Kidney (tissue), 13 donors: ENCODE measurements at regions not wholly inside any gene's neighbourhood (a gene's known extent, or its start where the extent isn't known, plus 50 kb on each side); places are given as distances from the start of the nearest gene placed in this dataset.

Source experiments
- DNase-seq, 5 donors: peaks; one replicate each; pipeline ENCODE4 v3.0.0-alpha.2; 2013 to 2020
- FAIRE-seq: peaks from 2 replicates; lab custom pipeline; 2012; peaks lifted over from hg19 to GRCh38; lab: Jason Lieb, UNC
- H3K27ac ChIP-seq, 2 donors: one replicate each; pipeline ENCODE4 v1.7.0; 2013; ENCODE audit warnings: low read depth in 2 of 2, low read length in 2 of 2, inconsistent platforms in 1 of 2
- H3K27me3 ChIP-seq: one replicate; pipeline ENCODE4 v1.7.1; 2013; ENCODE audit warnings: low read length, inconsistent platforms; ENCODE audit not compliant: control insufficient read depth, insufficient read depth
- H3K36me3 ChIP-seq, 3 donors: one replicate each; pipeline versions ENCODE4 v1.7.0 to v1.7.1; 2013; ENCODE audit warnings: low read length in 3 of 3, control low read depth in 1 of 3, inconsistent platforms in 1 of 3; ENCODE audit not compliant: insufficient read depth in 3 of 3, control insufficient read depth in 2 of 3
- H3K4me1 ChIP-seq, 3 donors: one replicate each; pipeline versions ENCODE4 v1.7.0 to v1.7.1; 2013; ENCODE audit warnings: low read length in 3 of 3, inconsistent platforms in 1 of 3, low read depth in 1 of 3; ENCODE audit not compliant: control insufficient read depth in 2 of 3, insufficient read depth in 2 of 3
- H3K4me3 ChIP-seq, 3 donors: one replicate each; pipeline versions ENCODE4 v1.7.0 to v1.8.1; 2013; ENCODE audit warnings: low read length in 3 of 3, control low read depth in 1 of 3, inconsistent platforms in 1 of 3
- H3K9ac ChIP-seq, 3 donors: one replicate each; pipeline versions ENCODE4 v1.7.0 to v1.7.1; 2013; ENCODE audit warnings: low read length in 3 of 3, control low read depth in 1 of 3, inconsistent platforms in 1 of 3
- H3K9me3 ChIP-seq, 3 donors: one replicate each; pipeline versions ENCODE4 v1.7.0 to v1.7.1; 2013; ENCODE audit warnings: low read length in 3 of 3, control low read depth in 1 of 3, inconsistent platforms in 1 of 3; ENCODE audit not compliant: control insufficient read depth in 2 of 3, insufficient read depth in 1 of 3
- intact Hi-C: fragments of 100-400 bp; cut with DNase I; formaldehyde crosslinking; loops from one replicate; pipeline ENCODE4 v1.11.1; 2022
- TF ChIP-seq, protein P1 (sequence below): IDR thresholded peaks from 3 replicates; pipeline ENCODE4 v1.5.1; 2012; ENCODE audit warnings: mild to moderate bottlenecking, moderate library complexity, borderline replicate concordance; ENCODE audit not compliant: insufficient read depth; ENCODE audit errors: extremely low read depth
- donor health status: control.
- donor health status: control.
- donor health status: control.
- donor health status: control.
- donor health status: control.
- donor health status: DM: yes; HTN: yes; CAD: no.
- donor health status: Normal renal cell carcinoma (clear cell type).

DNA sequence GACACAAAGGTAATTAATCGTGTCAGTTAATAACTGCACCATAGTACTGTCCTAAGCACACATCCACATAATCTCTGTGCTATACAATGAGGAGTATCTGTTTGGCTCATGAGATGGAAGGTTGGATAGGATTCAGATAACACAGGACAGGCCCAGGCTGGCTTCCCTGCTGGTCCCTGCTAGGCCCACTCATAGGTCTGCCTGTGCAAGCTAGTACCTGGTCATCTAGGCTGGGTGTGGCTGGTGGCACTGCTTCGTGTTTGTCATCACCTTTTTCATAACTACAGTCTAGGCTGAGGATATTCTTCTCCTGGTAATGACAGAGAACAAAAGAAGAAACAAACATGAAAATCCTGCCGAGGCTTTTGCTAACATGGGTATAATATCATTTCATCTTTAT, 392.8 kb downstream of the TRIB2 start:
- H3K27ac ChIP-seq: no peak overlapping the region
- no peak overlapping the region for H3K9ac ChIP-seq
- FAIRE-seq: no peak
- TF ChIP-seq, protein P1, sequence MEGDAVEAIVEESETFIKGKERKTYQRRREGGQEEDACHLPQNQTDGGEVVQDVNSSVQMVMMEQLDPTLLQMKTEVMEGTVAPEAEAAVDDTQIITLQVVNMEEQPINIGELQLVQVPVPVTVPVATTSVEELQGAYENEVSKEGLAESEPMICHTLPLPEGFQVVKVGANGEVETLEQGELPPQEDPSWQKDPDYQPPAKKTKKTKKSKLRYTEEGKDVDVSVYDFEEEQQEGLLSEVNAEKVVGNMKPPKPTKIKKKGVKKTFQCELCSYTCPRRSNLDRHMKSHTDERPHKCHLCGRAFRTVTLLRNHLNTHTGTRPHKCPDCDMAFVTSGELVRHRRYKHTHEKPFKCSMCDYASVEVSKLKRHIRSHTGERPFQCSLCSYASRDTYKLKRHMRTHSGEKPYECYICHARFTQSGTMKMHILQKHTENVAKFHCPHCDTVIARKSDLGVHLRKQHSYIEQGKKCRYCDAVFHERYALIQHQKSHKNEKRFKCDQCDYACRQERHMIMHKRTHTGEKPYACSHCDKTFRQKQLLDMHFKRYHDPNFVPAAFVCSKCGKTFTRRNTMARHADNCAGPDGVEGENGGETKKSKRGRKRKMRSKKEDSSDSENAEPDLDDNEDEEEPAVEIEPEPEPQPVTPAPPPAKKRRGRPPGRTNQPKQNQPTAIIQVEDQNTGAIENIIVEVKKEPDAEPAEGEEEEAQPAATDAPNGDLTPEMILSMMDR: no peak
- H3K36me3 ChIP-seq: no peaks in the 10 kb centered on the region
- H3K9me3 ChIP-seq: no peaks in the 10 kb centered on the region
- no peak for DNase-seq
- H3K4me3 ChIP-seq: no peak overlapping the region
- peaks cover 0 to 3% (median 0%) of the 10 kb centered on the region in 3 donors for H3K4me1 ChIP-seq
- intact Hi-C loops: no loop called here
- H3K27me3 ChIP-seq: no peaks in the 10 kb centered on the region

DNA sequence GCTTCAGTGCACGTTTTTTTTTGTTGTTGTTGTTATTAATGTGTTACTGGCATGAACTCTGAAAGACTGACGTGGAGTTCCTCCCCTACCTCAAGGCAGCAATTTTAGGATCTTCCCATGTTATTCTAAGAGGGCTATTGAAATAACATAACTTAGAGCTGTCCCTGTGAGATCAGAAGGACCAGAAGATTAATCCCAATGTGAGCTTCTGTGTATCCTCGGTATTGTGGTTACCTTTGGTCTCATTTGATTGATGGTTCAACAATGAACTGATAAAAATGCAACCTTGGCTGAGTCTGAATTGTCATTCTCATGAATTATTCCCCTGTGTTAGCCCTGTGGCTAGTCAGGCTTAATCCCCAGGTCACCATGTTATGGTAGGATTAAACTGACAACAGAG, 394.1 kb downstream of the TRIB2 start:
- no peaks in the 10 kb centered on the region for H3K36me3 ChIP-seq
- no peaks in the 10 kb centered on the region for H3K27me3 ChIP-seq
- FAIRE-seq: no peak
- H3K4me3 ChIP-seq: no peak overlapping the region
- no peak overlapping the region for H3K27ac ChIP-seq
- no peak for DNase-seq
- H3K9me3 ChIP-seq: no peaks in the 10 kb centered on the region
- H3K4me1 ChIP-seq: peaks cover 0 to 3% (median 0%) of the 10 kb centered on the region in 3 donors
- no peak overlapping the region for H3K9ac ChIP-seq
- intact Hi-C loops: no loop called here
- TF ChIP-seq, protein P1: no peak

DNA sequence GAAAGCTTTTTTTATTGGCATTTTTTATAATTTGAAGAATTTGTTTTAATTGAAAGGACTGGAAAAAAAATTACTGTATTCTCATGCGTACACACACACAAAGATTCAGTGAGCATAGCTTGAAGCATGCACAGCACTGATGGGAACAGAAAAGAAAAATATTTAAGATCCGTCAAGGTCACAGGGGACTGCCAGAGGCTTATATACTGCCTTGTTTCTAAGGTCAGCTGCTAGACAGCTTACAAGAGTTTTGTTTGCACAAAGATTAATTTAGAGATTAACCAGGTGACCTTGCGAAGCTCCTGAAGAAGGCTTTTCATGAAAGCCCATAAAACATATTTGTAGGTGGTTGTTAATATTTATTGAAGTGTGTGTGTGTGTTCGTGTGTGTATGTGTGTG, 396.3 kb downstream of the TRIB2 start:
- intact Hi-C loops: no loop called here
- H3K36me3 ChIP-seq: no peaks in the 10 kb centered on the region
- FAIRE-seq: no peak

More for the DNA sequence above, 396.3 kb downstream of the TRIB2 start:
- no peaks in the 10 kb centered on the region for H3K27me3 ChIP-seq
- DNase-seq: peak in 2 of 5 donors; percentile 15 to 21
- peaks cover 0 to 3% (median 0%) of the 10 kb centered on the region in 3 donors for H3K4me1 ChIP-seq
- H3K27ac ChIP-seq: no peak overlapping the region
- TF ChIP-seq, protein P1: no peak
- no peak overlapping the region for H3K4me3 ChIP-seq
- no peaks in the 10 kb centered on the region for H3K9me3 ChIP-seq
- H3K9ac ChIP-seq: no peak overlapping the region
